ENCODE measurements at regions not wholly inside any gene's neighbourhood (a gene's known extent, or its start where the extent isn't known, plus 50 kb on each side); places are given as distances from the start of the nearest gene placed in this dataset.

DNA sequence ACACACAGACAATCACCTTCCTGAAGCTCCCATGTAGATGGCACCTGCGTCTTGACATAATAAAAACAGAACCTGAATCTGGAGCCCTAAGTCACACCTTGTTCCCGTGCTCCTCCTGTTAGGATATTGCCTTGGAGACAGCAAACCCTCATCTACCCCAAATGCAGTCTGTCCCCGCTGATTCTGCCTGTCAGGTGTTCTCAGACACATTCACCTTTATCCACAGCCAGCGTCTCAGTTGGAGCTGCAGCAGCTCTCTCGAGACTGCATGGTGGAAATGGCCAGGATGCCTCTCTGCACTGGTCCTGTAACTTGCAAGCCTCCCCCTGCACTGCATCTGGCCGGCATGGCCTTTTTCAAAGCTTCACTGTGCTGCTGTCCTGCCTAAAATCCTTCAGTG lies 218.0 kb upstream of the ZNF32 start:
- Histone ChIP-seq H3K4me1 (peaks cover 25% of the 10 kb centered on the region), H3K9me3 (no peaks in the 10 kb centered on the region), H3K4me3 (no peak overlapping the region), H3K4me2 (no peak overlapping the region), H3K27ac (no peak overlapping the region)
- TF ChIP-seq HMGXB4 (CRISPR knock-in tag; IDR thresholded peaks at IDR 0.05; ENCODE audit: borderline replicate concordance) (no peak), FOSL2 (IDR thresholded peaks at IDR 0.05) (no peak), FOSL2 (CRISPR knock-in tag; IDR thresholded peaks at IDR 0.05) (no peak), ZC3H11A (IDR thresholded peaks at IDR 0.05) (no peak), REST (IDR thresholded peaks at IDR 0.05) (no peak), RNF2 (IDR thresholded peaks at IDR 0.05; ENCODE audit: borderline replicate concordance, low read depth) (no peak), CEBPB (IDR thresholded peaks at IDR 0.05) (no peak), JUN (IDR thresholded peaks at IDR 0.05) (no peak), HES2 (IDR thresholded peaks at IDR 0.05) (no peak), HEYL (CRISPR knock-in tag; IDR thresholded peaks at IDR 0.05) (no peak), SREBF2 (IDR thresholded peaks at IDR 0.05) (no peak), TP53 (CRISPR knock-in tag; IDR thresholded peaks at IDR 0.05) (no peak), FOXS1 (CRISPR knock-in tag; IDR thresholded peaks at IDR 0.05) (no peak), GATA3 (IDR thresholded peaks at IDR 0.05; ENCODE audit: borderline replicate concordance) (no peak), KDM1A (IDR thresholded peaks at IDR 0.05; ENCODE audit: low read depth) (no peak), BCL3 (IDR thresholded peaks at IDR 0.05) (no peak), EP300 (IDR thresholded peaks at IDR 0.05) (no peak), CBX2 (IDR thresholded peaks at IDR 0.05; ENCODE audit: borderline replicate concordance, low read depth) (no peak), CHD2 (IDR thresholded peaks at IDR 0.05; ENCODE audit: low read length, partially characterized antibody) (no peak)
- no peak for DNase-seq (ENCODE audit: low read depth in 1 of 2, low spot score in 1 of 2)
- ChIA-PET CTCF (interaction anchor here (0.6 to 0.8 kb wide), 2 partner anchors 10 to 639 kb away, joined by 3 to 4 read pairs; no protein-coding TSS in a partner anchor), POLR2A (no interaction called here)
- WGBS (ENCODE audit: missing lambda C conversion rate) = 22% methylated on average over 6 of the region's 6 CpGs
- no peak for FAIRE-seq
- ATAC-seq = no peak

GRCh38 chr10:43865265-43866135 lies 216.8 kb upstream of the ZNF32 start:
- no peak for ATAC-seq
- 27% methylated on average over 13 of the region's 13 CpGs for WGBS (ENCODE audit: missing lambda C conversion rate)
- no peak for FAIRE-seq
- Histone ChIP-seq H3K27ac (no peak overlapping the region), H3K4me3 (no peak overlapping the region), H3K4me2 (no peak overlapping the region), H3K9me3 (no peaks in the 10 kb centered on the region), H3K4me1 (peaks cover 25% of the 10 kb centered on the region)
- no peak for DNase-seq (ENCODE audit: low read depth in 1 of 2, low spot score in 1 of 2)
- ChIA-PET CTCF (interaction anchor here (1.6 kb wide), 1 partner anchor 20 kb away, joined by 3 read pairs; no protein-coding TSS in a partner anchor), POLR2A (no interaction called here)
- TF ChIP-seq, protein P1, sequence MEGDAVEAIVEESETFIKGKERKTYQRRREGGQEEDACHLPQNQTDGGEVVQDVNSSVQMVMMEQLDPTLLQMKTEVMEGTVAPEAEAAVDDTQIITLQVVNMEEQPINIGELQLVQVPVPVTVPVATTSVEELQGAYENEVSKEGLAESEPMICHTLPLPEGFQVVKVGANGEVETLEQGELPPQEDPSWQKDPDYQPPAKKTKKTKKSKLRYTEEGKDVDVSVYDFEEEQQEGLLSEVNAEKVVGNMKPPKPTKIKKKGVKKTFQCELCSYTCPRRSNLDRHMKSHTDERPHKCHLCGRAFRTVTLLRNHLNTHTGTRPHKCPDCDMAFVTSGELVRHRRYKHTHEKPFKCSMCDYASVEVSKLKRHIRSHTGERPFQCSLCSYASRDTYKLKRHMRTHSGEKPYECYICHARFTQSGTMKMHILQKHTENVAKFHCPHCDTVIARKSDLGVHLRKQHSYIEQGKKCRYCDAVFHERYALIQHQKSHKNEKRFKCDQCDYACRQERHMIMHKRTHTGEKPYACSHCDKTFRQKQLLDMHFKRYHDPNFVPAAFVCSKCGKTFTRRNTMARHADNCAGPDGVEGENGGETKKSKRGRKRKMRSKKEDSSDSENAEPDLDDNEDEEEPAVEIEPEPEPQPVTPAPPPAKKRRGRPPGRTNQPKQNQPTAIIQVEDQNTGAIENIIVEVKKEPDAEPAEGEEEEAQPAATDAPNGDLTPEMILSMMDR (IDR thresholded peaks at IDR 0.05) = no peak
- TF ChIP-seq MAFK (IDR thresholded peaks at IDR 0.05; ENCODE audit: partially characterized antibody) (no peak), BCL3 (IDR thresholded peaks at IDR 0.05) (no peak), NPAS2 (CRISPR knock-in tag; IDR thresholded peaks at IDR 0.05; ENCODE audit: borderline replicate concordance) (no peak), MAX (IDR thresholded peaks at IDR 0.05) (no peak), HDAC2 (IDR thresholded peaks at IDR 0.05) (no peak), ESRRA (IDR thresholded peaks at IDR 0.05; ENCODE audit: borderline replicate concordance, low read length) (no peak), HOXA7 (CRISPR knock-in tag; IDR thresholded peaks at IDR 0.05) (no peak)
